Germinal center (tissue), 1 donor: ENCODE measurements at regions not wholly inside any gene's neighbourhood (a gene's known extent, or its start where the extent isn't known, plus 50 kb on each side); places are given as distances from the start of the nearest gene placed in this dataset.

Source experiments
- DNase-seq: peaks from one replicate; pipeline ENCODE4 v3.0.0; 2012; ENCODE audit warnings: mixed read lengths, low spot score

GRCh38 chr4:137676357-137676998 is 144.2 kb upstream of the PCDH18 start:
- no peak for DNase-seq

- no peak for DNase-seq
Observed at GRCh38 chr4:137674066-137674465, 141.8 kb upstream of the PCDH18 start.

GRCh38 chr4:137668885-137669545 is 136.7 kb upstream of the PCDH18 start:
- DNase-seq, result no peak

- DNase-seq, result no peak
Observed at GRCh38 chr4:137664416-137664815, 132.1 kb upstream of the PCDH18 start.

GRCh38 chr4:137664046-137664387 is 131.7 kb upstream of the PCDH18 start:
- no peak for DNase-seq

- DNase-seq, result no peak
Observed at GRCh38 chr4:137663251-137664045, 131.2 kb upstream of the PCDH18 start.

GRCh38 chr4:137661693-137662092 is 129.4 kb upstream of the PCDH18 start:
- DNase-seq, result no peak

- no peak for DNase-seq
Observed at GRCh38 chr4:137660211-137660610, 127.9 kb upstream of the PCDH18 start.

- DNase-seq, result no peak
Observed at GRCh38 chr4:137659431-137659830, 127.1 kb upstream of the PCDH18 start.

GRCh38 chr4:137656661-137657060 is 124.4 kb upstream of the PCDH18 start:
- no peak for DNase-seq

- no peak for DNase-seq
Observed at GRCh38 chr4:137655302-137655701, 123.0 kb upstream of the PCDH18 start.

- no peak for DNase-seq
Observed at GRCh38 chr4:137651128-137651527, 118.8 kb upstream of the PCDH18 start.

- DNase-seq, result no peak
Observed at GRCh38 chr4:137649711-137650450, 117.6 kb upstream of the PCDH18 start.

GRCh38 chr4:137648531-137648930 is 116.2 kb upstream of the PCDH18 start:
- no peak for DNase-seq

- DNase-seq, result no peak
Observed at GRCh38 chr4:137647375-137647774, 115.1 kb upstream of the PCDH18 start.

GRCh38 chr4:137644201-137644600 is 111.9 kb upstream of the PCDH18 start:
- DNase-seq, result no peak

- DNase-seq, result no peak
Observed at GRCh38 chr4:137641544-137641943, 109.2 kb upstream of the PCDH18 start.

- no peak for DNase-seq
Observed at GRCh38 chr4:137640838-137641158, 108.5 kb upstream of the PCDH18 start.

- no peak for DNase-seq
Observed at GRCh38 chr4:137640156-137640837, 108.0 kb upstream of the PCDH18 start.

GRCh38 chr4:137638934-137639333 is 106.6 kb upstream of the PCDH18 start:
- no peak for DNase-seq

GRCh38 chr4:137635601-137636000 is 103.3 kb upstream of the PCDH18 start:
- DNase-seq, result no peak

- no peak for DNase-seq
Observed at GRCh38 chr4:137635108-137635507, 102.8 kb upstream of the PCDH18 start.
